WTC11 (cell line): ENCODE measurements at regions not wholly inside any gene's neighbourhood (a gene's known extent, or its start where the extent isn't known, plus 50 kb on each side); places are given as distances from the start of the nearest gene placed in this dataset.

Experiments used
- ATAC-seq: fragments of 200-7000 bp; cut with Tn5 transposase; 2 replicates; pipeline ENCODE4 v1.10.0; 2021; ENCODE audit warnings: mild to moderate bottlenecking, moderate library complexity
- CTCF ChIA-PET: fragments of 300-600 bp; sonication (Branson Sonifier 250); formaldehyde crosslinking; loops from one replicate; lab custom pipeline; 2021; ENCODE audit warnings: antibody characterized with exemption; lab: Charles Lee
- POLR2A ChIA-PET: fragments of 350-600 bp; sonication (Branson Sonifier 250); formaldehyde crosslinking; loops from one replicate; lab custom pipeline; 2021; ENCODE audit warnings: antibody characterized with exemption; lab: Charles Lee
- DNase-seq: peaks from one replicate; pipeline ENCODE4 v3.0.0; 2021; ENCODE audit warnings: low spot score
- H3K27ac Mint-ChIP-seq: 2 replicates; pipeline ENCODE4 v1.8.0; 2021; ENCODE audit warnings: mixed read lengths
- H3K27me3 Mint-ChIP-seq: 2 replicates; pipeline ENCODE4 v1.8.0; 2021; ENCODE audit warnings: low read depth, mild to moderate bottlenecking, moderate library complexity, mixed read lengths
- H3K36me3 Mint-ChIP-seq: 2 replicates; pipeline ENCODE4 v1.8.0; 2021; ENCODE audit warnings: mixed read lengths
- H3K4me1 Mint-ChIP-seq: 2 replicates; pipeline ENCODE4 v1.8.0; 2022; ENCODE audit warnings: mixed read lengths
- H3K4me3 Mint-ChIP-seq: 2 replicates; pipeline ENCODE4 v1.8.0; 2021; ENCODE audit warnings: mild to moderate bottlenecking, moderate library complexity, mixed read lengths
- H3K9me3 Mint-ChIP-seq: 2 replicates; pipeline ENCODE4 v1.8.0; 2021; ENCODE audit warnings: mixed read lengths
- ERG ChIP-seq: fragments of 250-450 bp; sonication (Bioruptor Pico); IDR thresholded peaks from 2 replicates; pipeline ENCODE4 v1.8.0; 2021; ENCODE audit warnings: mild to moderate bottlenecking
- NFYB ChIP-seq: sonication (generic); formaldehyde crosslinking; conservative IDR thresholded peaks from 2 replicates; pipeline ENCODE4 v1.8.0; 2022; ENCODE audit warnings: low read depth, missing genetic modification reagents
- PRRX2 ChIP-seq: fragments of 250-450 bp; sonication (Bioruptor Pico); IDR thresholded peaks from 2 replicates; pipeline ENCODE4 v1.8.0; 2021; ENCODE audit warnings: mild to moderate bottlenecking
- RORB ChIP-seq: fragments of 250-450 bp; sonication (Bioruptor Pico); IDR thresholded peaks from 2 replicates; pipeline ENCODE4 v1.9.0; 2021; ENCODE audit warnings: mild to moderate bottlenecking
- STAT6 ChIP-seq: sonication (generic); formaldehyde crosslinking; conservative IDR thresholded peaks from 2 replicates; pipeline ENCODE4 v1.8.1; 2023; ENCODE audit warnings: mild to moderate bottlenecking, low read depth, missing genetic modification reagents, moderate library complexity
- TP53 ChIP-seq: sonication (generic); formaldehyde crosslinking; IDR thresholded peaks from 2 replicates; pipeline ENCODE4 v1.8.1; 2023; ENCODE audit warnings: mild to moderate bottlenecking, missing genetic modification reagents
- ZNF232 ChIP-seq: sonication (generic); formaldehyde crosslinking; IDR thresholded peaks from 2 replicates; pipeline ENCODE4 v1.8.0; 2022; ENCODE audit warnings: mild to moderate bottlenecking, missing genetic modification reagents
- ZNF317 ChIP-seq: sonication (generic); formaldehyde crosslinking; IDR thresholded peaks from 2 replicates; pipeline ENCODE4 v1.8.1; 2023; ENCODE audit warnings: low read depth, mild to moderate bottlenecking, moderate library complexity, missing genetic modification reagents, borderline replicate concordance
- ZNF512 ChIP-seq: sonication (generic); formaldehyde crosslinking; IDR thresholded peaks from 2 replicates; pipeline ENCODE4 v1.8.1; 2022; ENCODE audit warnings: missing genetic modification reagents, borderline replicate concordance
- ZNF532 ChIP-seq: fragments of 250-450 bp; sonication (Bioruptor Pico); IDR thresholded peaks from 2 replicates; pipeline ENCODE4 v1.9.0; 2021; ENCODE audit warnings: mild to moderate bottlenecking, borderline replicate concordance
- ZNF671 ChIP-seq: fragments of 250-450 bp; sonication (Bioruptor Pico); IDR thresholded peaks from 2 replicates; pipeline ENCODE4 v1.8.0; 2021; ENCODE audit warnings: mild to moderate bottlenecking
- TF ChIP-seq, protein P1 (sequence below): sonication (generic); formaldehyde crosslinking; IDR thresholded peaks from 2 replicates; pipeline ENCODE4 v1.8.1; 2023; ENCODE audit warnings: mild to moderate bottlenecking, missing genetic modification reagents, moderate library complexity

DNA sequence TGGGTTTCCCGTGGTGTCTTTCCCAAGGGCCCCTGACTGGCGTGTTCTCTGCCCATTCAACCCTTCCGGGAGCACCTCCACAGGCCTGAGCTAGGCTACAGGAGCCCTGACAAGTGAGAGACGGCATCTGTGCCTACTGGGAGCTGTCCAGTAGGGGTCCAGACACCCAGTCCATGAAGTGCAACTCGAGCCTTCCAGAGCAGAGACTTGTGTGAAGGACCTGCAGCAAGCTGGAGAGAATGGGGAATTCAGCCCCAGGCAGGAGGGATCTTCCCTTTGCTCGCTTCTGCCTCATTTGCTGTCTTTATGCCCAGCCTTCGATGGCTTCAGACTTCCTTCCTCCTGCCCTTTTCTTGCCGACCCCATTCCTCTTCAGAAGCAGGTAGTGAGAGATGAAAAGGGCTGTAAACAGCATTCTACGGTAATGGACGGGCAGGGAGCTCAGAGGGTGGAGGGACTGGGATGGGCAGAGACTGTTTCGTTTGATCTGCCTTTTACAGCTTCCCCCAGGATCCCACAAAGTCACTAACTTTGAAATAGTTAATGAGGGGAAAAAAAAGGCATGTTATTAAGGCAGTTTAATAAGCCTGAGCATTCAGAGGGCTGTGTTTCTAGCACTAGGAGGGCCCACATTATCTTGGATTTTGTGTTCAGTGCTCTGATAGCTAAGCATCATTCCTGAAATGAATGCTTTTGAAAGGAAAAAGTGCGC is 327.6 kb downstream of the FGF9 start:
- DNase-seq: no peak
- Mint-ChIP-seq H3K27me3 (no peaks in the 10 kb centered on the region), H3K4me1 (peaks cover 3% of the 10 kb centered on the region; the same call in 1 of the 2 replicates), H3K27ac (no peak overlapping the region; the same call in 1 of the 2 replicates), H3K36me3 (no peaks in the 10 kb centered on the region), H3K4me3 (no peak overlapping the region), H3K9me3 (no peaks in the 10 kb centered on the region)
- ATAC-seq: peak; percentile 48
- CTCF ChIA-PET: interaction anchor here (2.6 kb wide), 1 partner anchor 86 kb away, joined by 8 read pairs; no protein-coding TSS in a partner anchor
- no peak for TF ChIP-seq ZNF532 (CRISPR knock-in tag)
- TF ChIP-seq ZNF671 (CRISPR knock-in tag): no peak
- TF ChIP-seq, protein P1, sequence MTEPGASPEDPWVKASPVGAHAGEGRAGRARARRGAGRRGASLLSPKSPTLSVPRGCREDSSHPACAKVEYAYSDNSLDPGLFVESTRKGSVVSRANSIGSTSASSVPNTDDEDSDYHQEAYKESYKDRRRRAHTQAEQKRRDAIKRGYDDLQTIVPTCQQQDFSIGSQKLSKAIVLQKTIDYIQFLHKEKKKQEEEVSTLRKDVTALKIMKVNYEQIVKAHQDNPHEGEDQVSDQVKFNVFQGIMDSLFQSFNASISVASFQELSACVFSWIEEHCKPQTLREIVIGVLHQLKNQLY: no peak
- no peak for TF ChIP-seq ZNF512 (CRISPR knock-in tag)
- POLR2A ChIA-PET: interaction anchor here (0.5 kb wide), 1 partner anchor 70 kb away, joined by 3 read pairs; no protein-coding TSS in a partner anchor

- peaks cover 3% of the 10 kb centered on the region; the same call in 1 of the 2 replicates for H3K4me1 Mint-ChIP-seq
- ChIA-PET CTCF (interaction anchor here (2.6 kb wide), 1 partner anchor 87 kb away, joined by 8 read pairs; no protein-coding TSS in a partner anchor), POLR2A (no interaction called here)
- no peak for ATAC-seq
- no peak for DNase-seq
- H3K36me3 Mint-ChIP-seq: no peaks in the 10 kb centered on the region
- no peak for TF ChIP-seq TP53 (CRISPR knock-in tag)
- H3K27ac Mint-ChIP-seq: no peak overlapping the region
- H3K9me3 Mint-ChIP-seq: no peaks in the 10 kb centered on the region
- no peak overlapping the region for H3K4me3 Mint-ChIP-seq
- H3K27me3 Mint-ChIP-seq: no peaks in the 10 kb centered on the region
Measured at GRCh38 chr13:21999666-22000065, 328.8 kb downstream of the FGF9 start.

- no peaks in the 10 kb centered on the region for H3K9me3 Mint-ChIP-seq
- no peak for DNase-seq
- no peak overlapping the region for H3K27ac Mint-ChIP-seq
- H3K4me3 Mint-ChIP-seq: no peak overlapping the region
- ChIA-PET POLR2A (no interaction called here), CTCF (no interaction called here)
- no peaks in the 10 kb centered on the region for H3K27me3 Mint-ChIP-seq
- peaks cover 3% of the 10 kb centered on the region; the same call in 1 of the 2 replicates for H3K4me1 Mint-ChIP-seq
- H3K36me3 Mint-ChIP-seq: no peaks in the 10 kb centered on the region
- ATAC-seq: no peak
- TF ChIP-seq RORB (CRISPR knock-in tag) (no peak), PRRX2 (CRISPR knock-in tag) (no peak), ZNF512 (CRISPR knock-in tag) (no peak), STAT6 (CRISPR knock-in tag) (no peak), ZNF317 (no peak), NFYB (no peak), ZNF532 (CRISPR knock-in tag) (no peak), ZNF232 (CRISPR knock-in tag) (no peak), ERG (CRISPR knock-in tag) (no peak)
Measured at GRCh38 chr13:22000191-22000590, 329.3 kb downstream of the FGF9 start.
